NT2/D1 (cell line): ENCODE measurements at regions not wholly inside any gene's neighbourhood (a gene's known extent, or its start where the extent isn't known, plus 50 kb on each side); places are given as distances from the start of the nearest gene placed in this dataset.
"Not testable (repeated sequence)": the region's sequence is repeated elsewhere in the genome, so short reads cannot be mapped to it uniquely, and the experiment has no call there.

Experiments
- SUZ12 ChIP-seq: IDR thresholded peaks from 2 replicates; pipeline ENCODE4 v1.6.1; 2011; ENCODE audit not compliant: insufficient read length, insufficient read depth; ENCODE audit errors: extremely low read depth
- YY1 ChIP-seq: IDR thresholded peaks from 2 replicates; pipeline ENCODE4 v1.6.1; 2011; ENCODE audit not compliant: insufficient read length, insufficient read depth
- ZNF274 ChIP-seq: IDR thresholded peaks from 2 replicates; pipeline ENCODE4 v1.6.1; 2011; ENCODE audit warnings: mild to moderate bottlenecking, low read depth, low read length

DNA sequence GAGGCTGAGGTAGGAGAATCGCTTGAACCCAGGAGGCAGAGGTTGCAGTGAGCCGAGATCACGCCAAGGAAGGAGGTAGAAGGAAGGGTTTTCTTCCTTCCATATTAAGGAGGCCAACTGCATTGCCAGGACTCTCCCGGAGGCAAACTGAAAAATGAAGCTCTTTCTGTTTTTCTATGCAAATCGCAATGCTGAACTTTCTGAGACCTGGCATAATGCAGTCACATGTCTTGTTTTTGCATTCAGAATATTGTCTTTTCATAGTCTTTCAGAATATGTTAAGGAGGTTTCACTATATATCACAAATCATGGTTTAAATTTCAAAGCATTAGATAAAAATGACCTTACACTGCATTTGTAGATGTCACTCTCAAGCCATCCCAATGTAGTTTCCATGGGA lies 133.4 kb downstream of the SPDYE17 start:
- not testable (repeated sequence) for TF ChIP-seq SUZ12, ZNF274, YY1
